Hepatocyte (in vitro differentiated cells): ENCODE measurements at regions not wholly inside any gene's neighbourhood (a gene's known extent, or its start where the extent isn't known, plus 50 kb on each side); places are given as distances from the start of the nearest gene placed in this dataset.

ENCODE experiments used
- DNase-seq: peaks from one replicate; pipeline ENCODE4 v3.0.0-alpha.2; 2016; ENCODE audit warnings: low spot score
- H2AFZ ChIP-seq: fragments of 200-600 bp; sonication (generic); 2 replicates; pipeline ENCODE4 v1.6.0; 2016; ENCODE audit warnings: antibody characterized with exemption, mild to moderate bottlenecking
- H3K27ac ChIP-seq: fragments of 200-600 bp; sonication (generic); 2 replicates; pipeline ENCODE4 v1.5.1; 2016; ENCODE audit warnings: mild to moderate bottlenecking
- H3K27me3 ChIP-seq: fragments of 200-600 bp; sonication (generic); 2 replicates; pipeline ENCODE4 v1.6.1; 2016
- H3K36me3 ChIP-seq: fragments of 200-600 bp; sonication (generic); replicated peaks from 2 replicates; pipeline ENCODE4 v1.5.1; 2016; ENCODE audit warnings: low read depth; ENCODE audit not compliant: insufficient read depth
- H3K4me1 ChIP-seq: fragments of 200-600 bp; sonication (generic); 2 replicates; pipeline ENCODE4 v1.5.1; 2016; ENCODE audit warnings: mild to moderate bottlenecking, moderate library complexity; ENCODE audit not compliant: insufficient read depth
- H3K4me2 ChIP-seq: fragments of 200-600 bp; sonication (generic); 2 replicates; pipeline ENCODE4 v1.6.0; 2016
- H3K4me3 ChIP-seq: fragments of 200-600 bp; sonication (generic); 2 replicates; pipeline ENCODE4 v1.5.1; 2016; ENCODE audit warnings: mild to moderate bottlenecking
- H3K79me2 ChIP-seq: fragments of 200-600 bp; sonication (generic); 2 replicates; pipeline ENCODE4 v1.6.0; 2017; ENCODE audit warnings: mild to moderate bottlenecking
- H3K9me2 ChIP-seq: fragments of 200-600 bp; sonication (generic); replicated peaks from 2 replicates; pipeline ENCODE4 v1.6.0; 2017; ENCODE audit warnings: mild to moderate bottlenecking; ENCODE audit not compliant: insufficient read depth
- H3K9me3 ChIP-seq: fragments of 200-600 bp; sonication (generic); 2 replicates; pipeline ENCODE4 v1.5.1; 2016; ENCODE audit warnings: low read depth, mild to moderate bottlenecking
- H4K20me1 ChIP-seq: fragments of 200-600 bp; sonication (generic); 2 replicates; pipeline ENCODE4 v1.6.0; 2016; ENCODE audit warnings: mild to moderate bottlenecking; ENCODE audit not compliant: insufficient read depth, poor library complexity, severe bottlenecking
- EZH2 ChIP-seq: fragments of 200-600 bp; sonication (generic); IDR thresholded peaks from 2 replicates; pipeline ENCODE4 v1.6.1; 2016; ENCODE audit warnings: antibody characterized with exemption, mild to moderate bottlenecking, borderline replicate concordance
- EZH2phosphoT487 ChIP-seq: fragments of 200-600 bp; sonication (generic); IDR thresholded peaks from one replicate; pipeline ENCODE4 v1.6.1; 2018; ENCODE audit warnings: antibody characterized with exemption, mild to moderate bottlenecking, low read depth, moderate library complexity; ENCODE audit not compliant: unreplicated experiment, severe bottlenecking
- WGBS: methylation state at CpG from one replicate; pipeline ENCODE4 v1.1.6; 2016; ENCODE audit warnings: low lambda C conversion rate; ENCODE audit errors: missing lambda C conversion rate; 5-methylcytosine and 5-hydroxymethylcytosine counted together
- TF ChIP-seq, protein P1 (sequence below): fragments of 200-600 bp; sonication (generic); IDR thresholded peaks from 2 replicates; pipeline ENCODE4 v1.5.1; 2016; ENCODE audit warnings: antibody characterized with exemption, mild to moderate bottlenecking; ENCODE audit not compliant: poor library complexity

DNA sequence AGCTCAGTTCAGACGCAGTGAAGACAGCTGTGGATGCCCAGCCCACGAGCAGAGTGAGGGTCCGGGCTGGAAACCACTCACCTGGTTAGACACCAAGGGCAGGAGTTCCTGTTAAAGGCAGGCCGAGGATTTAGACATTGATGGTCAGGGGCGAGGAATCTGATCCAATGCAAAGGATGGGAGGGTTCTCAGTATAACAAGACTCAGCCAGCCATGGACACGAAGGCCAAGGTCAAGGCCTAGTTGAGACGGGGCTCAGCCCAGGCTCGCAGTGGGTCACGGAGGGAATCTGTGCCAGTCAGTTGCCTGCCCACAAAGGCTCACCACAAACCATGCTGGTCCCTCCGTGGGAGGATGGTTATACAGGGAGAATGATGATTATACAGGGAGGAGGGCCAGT lies 63.3 kb upstream of the FCN1 start:
- Histone ChIP-seq H3K4me1 (no peaks in the 10 kb centered on the region), H3K9me3 (no peaks in the 10 kb centered on the region), H3K79me2 (no peaks in the 10 kb centered on the region), H3K27ac (no peak overlapping the region), H3K36me3 (no peaks in the 10 kb centered on the region), H3K9me2 (no peaks in the 10 kb centered on the region), H3K4me2 (no peak overlapping the region), H3K4me3 (no peak overlapping the region), H3K27me3 (no peaks in the 10 kb centered on the region), H4K20me1 (no peaks in the 10 kb centered on the region), H2AFZ (no peak overlapping the region)
- no peak for DNase-seq
- TF ChIP-seq, protein P1, sequence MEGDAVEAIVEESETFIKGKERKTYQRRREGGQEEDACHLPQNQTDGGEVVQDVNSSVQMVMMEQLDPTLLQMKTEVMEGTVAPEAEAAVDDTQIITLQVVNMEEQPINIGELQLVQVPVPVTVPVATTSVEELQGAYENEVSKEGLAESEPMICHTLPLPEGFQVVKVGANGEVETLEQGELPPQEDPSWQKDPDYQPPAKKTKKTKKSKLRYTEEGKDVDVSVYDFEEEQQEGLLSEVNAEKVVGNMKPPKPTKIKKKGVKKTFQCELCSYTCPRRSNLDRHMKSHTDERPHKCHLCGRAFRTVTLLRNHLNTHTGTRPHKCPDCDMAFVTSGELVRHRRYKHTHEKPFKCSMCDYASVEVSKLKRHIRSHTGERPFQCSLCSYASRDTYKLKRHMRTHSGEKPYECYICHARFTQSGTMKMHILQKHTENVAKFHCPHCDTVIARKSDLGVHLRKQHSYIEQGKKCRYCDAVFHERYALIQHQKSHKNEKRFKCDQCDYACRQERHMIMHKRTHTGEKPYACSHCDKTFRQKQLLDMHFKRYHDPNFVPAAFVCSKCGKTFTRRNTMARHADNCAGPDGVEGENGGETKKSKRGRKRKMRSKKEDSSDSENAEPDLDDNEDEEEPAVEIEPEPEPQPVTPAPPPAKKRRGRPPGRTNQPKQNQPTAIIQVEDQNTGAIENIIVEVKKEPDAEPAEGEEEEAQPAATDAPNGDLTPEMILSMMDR = no peak
- TF ChIP-seq EZH2 (no peak), EZH2phosphoT487 (no peak)
- WGBS = 83% methylated on average over 10 of the region's 10 CpGs

DNA sequence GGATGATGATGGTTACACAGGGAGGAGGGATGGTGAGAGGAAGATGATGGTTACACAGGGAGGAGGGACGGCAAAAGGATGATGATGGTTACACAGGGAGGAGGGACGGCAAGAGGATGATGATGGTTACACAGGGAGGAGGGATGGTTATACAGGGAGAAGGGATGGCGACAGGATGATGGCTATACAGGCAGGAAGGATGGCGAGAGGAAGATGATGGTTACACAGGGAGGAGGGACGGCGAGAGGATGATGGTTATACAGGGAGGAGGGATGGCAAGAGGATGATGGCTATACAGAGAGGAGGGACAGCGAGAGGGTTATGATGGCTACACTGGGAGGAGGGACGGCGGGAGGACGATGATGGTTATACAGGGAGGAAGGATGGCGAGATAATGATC lies 64.1 kb upstream of the FCN1 start:
- Histone ChIP-seq H4K20me1 (no peaks in the 10 kb centered on the region), H3K36me3 (no peaks in the 10 kb centered on the region), H3K4me3 (no peak overlapping the region), H3K27ac (no peak overlapping the region), H3K27me3 (no peaks in the 10 kb centered on the region), H3K9me3 (no peaks in the 10 kb centered on the region), H3K4me2 (no peak overlapping the region), H3K9me2 (no peaks in the 10 kb centered on the region), H2AFZ (no peak overlapping the region), H3K4me1 (no peaks in the 10 kb centered on the region), H3K79me2 (no peaks in the 10 kb centered on the region)
- WGBS = 99% methylated on average over 10 of the region's 11 CpGs
- DNase-seq = no peak
- no peak for TF ChIP-seq EZH2phosphoT487
- TF ChIP-seq EZH2 = no peak
- TF ChIP-seq, protein P1 = no peak

DNA sequence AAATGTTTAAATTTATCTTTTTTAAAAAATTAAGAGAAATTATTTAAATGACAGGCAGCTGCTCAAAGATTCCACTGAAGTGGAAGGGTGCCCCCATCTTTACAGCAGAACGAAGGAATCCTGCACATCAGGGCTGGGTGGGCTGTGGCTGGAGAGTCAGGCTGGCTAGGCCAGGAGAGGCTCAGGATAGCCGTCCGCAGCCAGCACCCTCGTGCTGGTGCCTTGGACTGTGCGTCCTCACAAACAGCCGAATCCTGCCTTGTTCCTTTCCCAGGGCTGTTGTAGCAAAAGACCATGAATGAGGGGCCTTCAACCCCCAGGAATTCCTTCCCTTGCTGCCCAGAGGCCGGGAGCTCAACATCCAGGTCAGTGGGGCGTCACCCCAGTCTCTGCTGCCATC lies 64.6 kb upstream of the FCN1 start:
- TF ChIP-seq EZH2 = no peak
- TF ChIP-seq, protein P1 = no peak
- TF ChIP-seq EZH2phosphoT487 = no peak
- Histone ChIP-seq H3K9me2 (no peaks in the 10 kb centered on the region), H2AFZ (no peak overlapping the region), H4K20me1 (no peaks in the 10 kb centered on the region), H3K4me1 (no peaks in the 10 kb centered on the region), H3K36me3 (no peaks in the 10 kb centered on the region), H3K4me2 (no peak overlapping the region), H3K79me2 (no peaks in the 10 kb centered on the region), H3K27ac (no peak overlapping the region), H3K4me3 (no peak overlapping the region), H3K27me3 (no peaks in the 10 kb centered on the region), H3K9me3 (no peaks in the 10 kb centered on the region)
- WGBS = 78% methylated on average over 8 of the region's 8 CpGs
- no peak for DNase-seq

DNA sequence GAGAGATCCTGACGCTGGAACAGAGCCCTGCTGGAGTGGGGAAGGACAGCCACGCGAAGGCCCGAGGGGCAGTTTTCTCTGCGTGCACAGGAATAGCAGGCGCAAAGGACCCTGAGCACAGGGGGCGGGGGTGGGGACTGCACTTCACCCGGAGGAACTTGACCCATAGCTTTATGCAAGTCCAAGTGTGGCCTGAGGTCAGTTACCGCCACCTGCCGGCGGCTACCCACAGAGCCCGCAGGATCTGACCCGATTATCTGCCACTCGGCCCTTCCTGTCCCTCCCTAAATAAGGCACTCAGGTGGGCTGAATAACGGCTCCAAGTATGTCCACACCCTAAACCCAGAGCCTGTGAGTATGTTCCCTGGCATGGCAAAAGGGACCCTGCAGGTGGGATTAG lies 65.4 kb upstream of the FCN1 start:
- no peaks in the 10 kb centered on the region for H3K9me2 ChIP-seq
- no peaks in the 10 kb centered on the region for H4K20me1 ChIP-seq
- no peaks in the 10 kb centered on the region for H3K79me2 ChIP-seq
- H3K4me3 ChIP-seq = no peak overlapping the region
- H3K4me1 ChIP-seq = no peaks in the 10 kb centered on the region
- H3K36me3 ChIP-seq = no peaks in the 10 kb centered on the region
- TF ChIP-seq EZH2 = no peak
- TF ChIP-seq, protein P1 = peak; percentile 28
- H2AFZ ChIP-seq = no peak overlapping the region
- H3K27ac ChIP-seq = no peak overlapping the region
- DNase-seq = no peak
- H3K9me3 ChIP-seq = no peaks in the 10 kb centered on the region
- H3K27me3 ChIP-seq = no peaks in the 10 kb centered on the region
- WGBS = 24% methylated on average over 15 of the region's 15 CpGs
- no peak overlapping the region for H3K4me2 ChIP-seq
